NCI-H187 (cell line): ENCODE measurements at regions not wholly inside any gene's neighbourhood (a gene's known extent, or its start where the extent isn't known, plus 50 kb on each side); places are given as distances from the start of the nearest gene placed in this dataset.
"Not testable (repeated sequence)": the region's sequence is repeated elsewhere in the genome, so short reads cannot be mapped to it uniquely, and the experiment has no call there.

Source experiments
- DNase-seq, 2 experiments: peaks; one replicate each; lab custom pipeline; 2025; lab: John Stamatoyannopoulos, UW

- no peak for DNase-seq
Observed at GRCh38 chr6:137623293-137623692, 129.1 kb upstream of the OLIG3 start.

- DNase-seq: no peak
Observed at GRCh38 chr6:137625100-137625661, 131.0 kb upstream of the OLIG3 start.

- DNase-seq: no peak
Observed at GRCh38 chr6:137625808-137626207, 131.6 kb upstream of the OLIG3 start.

- no peak for DNase-seq
Observed at GRCh38 chr6:137630666-137631065, 136.5 kb upstream of the OLIG3 start.

GRCh38 chr6:137631323-137631722, 137.1 kb upstream of the OLIG3 start:
- DNase-seq: no peak

- not testable (repeated sequence) for DNase-seq
Observed at GRCh38 chr6:137634177-137634576, 140.0 kb upstream of the OLIG3 start.

- DNase-seq: no peak
Observed at GRCh38 chr6:137637121-137637520, 142.9 kb upstream of the OLIG3 start.

GRCh38 chr6:137638926-137639706, 144.9 kb upstream of the OLIG3 start:
- no peak for DNase-seq

GRCh38 chr6:137640086-137640485, 145.9 kb upstream of the OLIG3 start:
- DNase-seq: no peak

- DNase-seq: peak; percentile 3 to 66
Observed at GRCh38 chr6:137641474-137642077, 147.4 kb upstream of the OLIG3 start.

- DNase-seq: not testable (repeated sequence)
Observed at GRCh38 chr6:137643210-137643609, 149.0 kb upstream of the OLIG3 start.

GRCh38 chr6:137643644-137644043, 149.4 kb upstream of the OLIG3 start:
- DNase-seq: not testable (repeated sequence)

- DNase-seq: no peak
Observed at GRCh38 chr6:137645850-137646249, 151.7 kb upstream of the OLIG3 start.

- DNase-seq: no peak
Observed at GRCh38 chr6:137646484-137646883, 152.3 kb upstream of the OLIG3 start.

GRCh38 chr6:137647762-137648447, 153.7 kb upstream of the OLIG3 start:
- no peak for DNase-seq

GRCh38 chr6:137650720-137651119, 156.5 kb upstream of the OLIG3 start:
- DNase-seq: no peak

GRCh38 chr6:137651178-137651577, 157.0 kb upstream of the OLIG3 start:
- DNase-seq: no peak

- no peak for DNase-seq
Observed at GRCh38 chr6:137651591-137652335, 157.6 kb upstream of the OLIG3 start.

- DNase-seq: no peak
Observed at GRCh38 chr6:137652961-137653705, 158.9 kb upstream of the OLIG3 start.

- no peak for DNase-seq
Observed at GRCh38 chr6:137653706-137654059, 159.5 kb upstream of the OLIG3 start.

GRCh38 chr6:137654365-137654981, 160.3 kb upstream of the OLIG3 start:
- no peak for DNase-seq
